HG02798 (cell line): ENCODE measurements at regions not wholly inside any gene's neighbourhood (a gene's known extent, or its start where the extent isn't known, plus 50 kb on each side); places are given as distances from the start of the nearest gene placed in this dataset.
"Not testable (repeated sequence)": the region's sequence is repeated elsewhere in the genome, so short reads cannot be mapped to it uniquely, and the experiment has no call there.

Source experiments
- ATAC-seq: cut with Tn5 transposase; IDR thresholded peaks from one replicate; pipeline ENCODE4 v1.9.1; 2021; ENCODE audit warnings: mild to moderate bottlenecking; ENCODE audit not compliant: unreplicated experiment, poor library complexity

GRCh38 chr10:90096196-90096595, 394.8 kb downstream of the KIF20B start:
- no peak for ATAC-seq

- not testable (repeated sequence) for ATAC-seq
Observed at GRCh38 chr10:90107581-90107980, 406.2 kb downstream of the KIF20B start.

- no peak for ATAC-seq
Observed at GRCh38 chr10:90111671-90112070, 410.3 kb downstream of the KIF20B start.

GRCh38 chr10:90112681-90113080, 411.3 kb downstream of the KIF20B start:
- ATAC-seq = no peak

GRCh38 chr10:90118567-90118966, 417.2 kb downstream of the KIF20B start:
- not testable (repeated sequence) for ATAC-seq

- ATAC-seq = not testable (repeated sequence)
Observed at GRCh38 chr10:90119631-90120280, 418.4 kb downstream of the KIF20B start.

- no peak for ATAC-seq
Observed at GRCh38 chr10:90125456-90126255, 424.3 kb downstream of the KIF20B start.

GRCh38 chr10:90126256-90126595, 424.8 kb downstream of the KIF20B start:
- no peak for ATAC-seq

GRCh38 chr10:90130321-90131086, 429.1 kb downstream of the KIF20B start:
- peak; percentile 72 for ATAC-seq

- ATAC-seq = no peak
Observed at GRCh38 chr10:90133606-90134005, 432.2 kb downstream of the KIF20B start.

GRCh38 chr10:90136731-90137316, 435.4 kb downstream of the KIF20B start:
- ATAC-seq = no peak

GRCh38 chr10:90138844-90139243, 437.5 kb downstream of the KIF20B start:
- ATAC-seq = no peak

GRCh38 chr10:90141791-90142190, 440.4 kb downstream of the KIF20B start:
- no peak for ATAC-seq

GRCh38 chr10:90143937-90144336, 442.5 kb downstream of the KIF20B start:
- ATAC-seq = no peak

- no peak for ATAC-seq
Observed at GRCh38 chr10:90148116-90148855, 446.9 kb downstream of the KIF20B start.

- no peak for ATAC-seq
Observed at GRCh38 chr10:90149563-90149962, 448.2 kb downstream of the KIF20B start.

GRCh38 chr10:90162271-90162853, 461.0 kb downstream of the KIF20B start:
- no peak for ATAC-seq

GRCh38 chr10:90167174-90168064, 466.0 kb downstream of the KIF20B start:
- peak; percentile 79 for ATAC-seq

- ATAC-seq = no peak
Observed at GRCh38 chr10:90168244-90168643, 466.9 kb downstream of the KIF20B start.
